Tibial artery (tissue), 4 donors: ENCODE measurements at regions not wholly inside any gene's neighbourhood (a gene's known extent, or its start where the extent isn't known, plus 50 kb on each side); places are given as distances from the start of the nearest gene placed in this dataset.

Experiments
- DNase-seq, 2 donors: peaks; one replicate each; pipeline ENCODE4 v3.0.0-alpha.2; 2019
- H3K27ac ChIP-seq, 2 donors: fragments of 200-600 bp; sonication (generic) in 1 of 2; 1 replicate in 1 of 2; 2 replicates in 1 of 2; pipeline ENCODE4 v1.5.1; 2018 to 2019; ENCODE audit warnings: mild to moderate bottlenecking in 1 of 2
- H3K27me3 ChIP-seq, 2 donors: fragments of 200-600 bp; sonication (generic) in 1 of 2; one replicate each; pipeline versions ENCODE4 v1.5.1 to v1.6.0; 2016 to 2019
- H3K36me3 ChIP-seq, 3 donors: fragments of 200-600 bp; sonication (generic) in 2 of 3; one replicate each; pipeline ENCODE4 v1.5.1; 2016 to 2019; ENCODE audit warnings: mild to moderate bottlenecking in 2 of 3
- H3K4me1 ChIP-seq, 4 donors: fragments of 200-600 bp; sonication (generic) in 2 of 4; 1 replicate in 3 of 4; 2 replicates in 1 of 4; pipeline ENCODE4 v1.5.1; 2016 to 2019
- H3K4me3 ChIP-seq, 2 donors: fragments of 200-600 bp; sonication (generic) in 1 of 2; 1 replicate in 1 of 2; 2 replicates in 1 of 2; pipeline ENCODE4 v1.5.1; 2018 to 2019; ENCODE audit warnings: mild to moderate bottlenecking in 2 of 2
- H3K9me3 ChIP-seq, 3 donors: fragments of 200-600 bp; sonication (generic) in 1 of 3; one replicate each; pipeline ENCODE4 v1.5.1; 2016 to 2019
- CTCF ChIP-seq, 2 experiments: fragments of 200-600 bp in 1 of 2; fragments of 450-650 bp in 1 of 2; IDR thresholded peaks; one replicate each; pipeline ENCODE4 v1.5.1; 2017 to 2019; ENCODE audit warnings: antibody characterized with exemption in 2 of 2, mild to moderate bottlenecking in 1 of 2, moderate library complexity in 1 of 2
- intact Hi-C: fragments of 100-400 bp; cut with DNase I; formaldehyde crosslinking; loops from one replicate; pipeline ENCODE4 v1.15.0; 2023; ENCODE audit warnings: low total_unique reads

DNA sequence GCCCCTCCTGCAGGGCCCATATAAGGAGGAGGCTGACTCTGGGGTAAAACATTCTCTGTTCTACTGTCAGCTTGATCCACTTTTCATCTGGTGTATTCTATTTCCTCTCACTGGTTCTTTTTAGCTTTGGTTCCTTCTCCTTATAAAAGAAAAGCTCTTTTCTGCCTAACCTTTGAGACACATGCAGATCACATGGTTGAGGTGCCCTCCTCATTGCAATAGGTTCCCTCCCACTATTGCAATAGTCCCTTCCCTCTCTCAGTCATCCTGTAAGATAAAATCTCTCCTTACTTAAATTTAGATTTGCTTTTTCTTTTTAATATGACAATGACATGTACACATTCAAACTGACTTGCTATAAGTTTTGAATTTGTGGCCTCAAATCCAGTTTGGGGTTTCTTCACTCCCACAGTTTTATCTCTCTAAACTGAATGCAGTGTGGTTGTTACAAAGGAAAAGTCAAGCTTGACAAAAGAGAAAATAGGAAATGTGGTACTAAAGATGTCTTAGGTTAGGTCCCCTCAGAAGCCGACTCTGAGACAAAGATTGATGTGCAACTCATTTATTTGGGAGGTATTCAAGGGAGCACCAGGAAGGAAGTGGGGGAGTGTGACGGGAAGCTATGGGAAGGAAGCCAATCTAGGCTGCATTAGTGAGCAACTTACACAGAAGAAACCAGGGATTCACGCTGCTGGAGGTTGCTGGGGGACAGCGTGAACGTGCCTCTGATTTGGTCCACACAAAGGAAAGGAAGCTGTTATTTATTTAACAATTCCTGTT, 127.6 kb upstream of the LINC00305 start:
- TF ChIP-seq CTCF (IDR thresholded peaks at IDR 0.05) = no peak
- no peak for DNase-seq
- intact Hi-C loops = no loop called here
- H3K27ac ChIP-seq = no peak overlapping the region
- H3K4me1 ChIP-seq = no peaks in the 10 kb centered on the region
- H3K9me3 ChIP-seq = peaks cover 0 to 4% (median 0%) of the 10 kb centered on the region in 3 donors
- no peak overlapping the region for H3K4me3 ChIP-seq
- H3K27me3 ChIP-seq = no peaks in the 10 kb centered on the region
- no peaks in the 10 kb centered on the region for H3K36me3 ChIP-seq

GRCh38 chr18:64275593-64276300, 126.9 kb upstream of the LINC00305 start:
- no peak overlapping the region for H3K27ac ChIP-seq
- intact Hi-C loops = no loop called here

GRCh38 chr18:64273724-64274123, 124.8 kb upstream of the LINC00305 start:
- TF ChIP-seq CTCF (IDR thresholded peaks at IDR 0.05) = no peak
- no peak for DNase-seq
- Histone ChIP-seq H3K27me3 (no peaks in the 10 kb centered on the region), H3K9me3 (no peaks in the 10 kb centered on the region), H3K4me1 (no peaks in the 10 kb centered on the region), H3K4me3 (no peak overlapping the region), H3K27ac (no peak overlapping the region), H3K36me3 (no peaks in the 10 kb centered on the region)
- intact Hi-C loops = no loop called here

More at GRCh38 chr18:64275593-64276300, 126.9 kb upstream of the LINC00305 start:
- H3K4me3 ChIP-seq = no peak overlapping the region
- H3K9me3 ChIP-seq = no peaks in the 10 kb centered on the region
- H3K36me3 ChIP-seq = no peaks in the 10 kb centered on the region
- TF ChIP-seq CTCF (IDR thresholded peaks at IDR 0.05) = no peak
- no peaks in the 10 kb centered on the region for H3K27me3 ChIP-seq
- no peak for DNase-seq
- no peaks in the 10 kb centered on the region for H3K4me1 ChIP-seq

- H3K36me3 ChIP-seq = no peaks in the 10 kb centered on the region
- H3K4me1 ChIP-seq = no peaks in the 10 kb centered on the region
- no peak for DNase-seq
- no peak for TF ChIP-seq CTCF (IDR thresholded peaks at IDR 0.05)
- no peak overlapping the region for H3K27ac ChIP-seq
- H3K9me3 ChIP-seq = no peaks in the 10 kb centered on the region
- no peaks in the 10 kb centered on the region for H3K27me3 ChIP-seq
- no peak overlapping the region for H3K4me3 ChIP-seq
- intact Hi-C loops = no loop called here
Observed at GRCh38 chr18:64271975-64272659, 123.2 kb upstream of the LINC00305 start.

DNA sequence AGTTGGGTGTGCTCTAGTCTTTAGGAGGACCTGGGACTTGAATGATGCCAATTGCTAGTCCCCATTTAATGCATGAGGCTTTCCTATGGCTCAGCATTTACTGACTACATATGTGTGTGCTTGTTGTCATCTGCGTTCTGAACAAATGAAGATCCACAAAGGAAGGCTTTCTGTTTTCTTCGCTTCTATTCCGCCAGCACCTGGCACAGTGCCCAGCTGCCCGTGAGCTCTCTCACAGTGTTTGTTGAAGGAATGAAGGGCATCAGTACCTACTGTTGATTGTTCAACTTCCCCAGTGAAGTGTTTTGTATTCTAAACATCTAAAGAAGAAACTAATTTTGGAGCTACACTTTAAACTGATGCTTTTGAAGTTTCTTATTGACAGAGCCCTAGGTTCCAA, 122.4 kb upstream of the LINC00305 start:
- no peak for DNase-seq
- no peak overlapping the region for H3K4me3 ChIP-seq

More for the DNA sequence above, 122.4 kb upstream of the LINC00305 start:
- no peak overlapping the region for H3K27ac ChIP-seq
- H3K4me1 ChIP-seq = no peaks in the 10 kb centered on the region
- H3K36me3 ChIP-seq = no peaks in the 10 kb centered on the region
- no peak for TF ChIP-seq CTCF (IDR thresholded peaks at IDR 0.05)
- intact Hi-C loops = no loop called here
- H3K9me3 ChIP-seq = no peaks in the 10 kb centered on the region
- no peaks in the 10 kb centered on the region for H3K27me3 ChIP-seq
